ENCODE measurements at regions not wholly inside any gene's neighbourhood (a gene's known extent, or its start where the extent isn't known, plus 50 kb on each side); places are given as distances from the start of the nearest gene placed in this dataset.
"Not testable (repeated sequence)": the region's sequence is repeated elsewhere in the genome, so short reads cannot be mapped to it uniquely, and the experiment has no call there.

- no peak for TF ChIP-seq SPI1 (IDR thresholded peaks at IDR 0.05; ENCODE audit: borderline replicate concordance, low read depth)
- TF ChIP-seq, protein P1, sequence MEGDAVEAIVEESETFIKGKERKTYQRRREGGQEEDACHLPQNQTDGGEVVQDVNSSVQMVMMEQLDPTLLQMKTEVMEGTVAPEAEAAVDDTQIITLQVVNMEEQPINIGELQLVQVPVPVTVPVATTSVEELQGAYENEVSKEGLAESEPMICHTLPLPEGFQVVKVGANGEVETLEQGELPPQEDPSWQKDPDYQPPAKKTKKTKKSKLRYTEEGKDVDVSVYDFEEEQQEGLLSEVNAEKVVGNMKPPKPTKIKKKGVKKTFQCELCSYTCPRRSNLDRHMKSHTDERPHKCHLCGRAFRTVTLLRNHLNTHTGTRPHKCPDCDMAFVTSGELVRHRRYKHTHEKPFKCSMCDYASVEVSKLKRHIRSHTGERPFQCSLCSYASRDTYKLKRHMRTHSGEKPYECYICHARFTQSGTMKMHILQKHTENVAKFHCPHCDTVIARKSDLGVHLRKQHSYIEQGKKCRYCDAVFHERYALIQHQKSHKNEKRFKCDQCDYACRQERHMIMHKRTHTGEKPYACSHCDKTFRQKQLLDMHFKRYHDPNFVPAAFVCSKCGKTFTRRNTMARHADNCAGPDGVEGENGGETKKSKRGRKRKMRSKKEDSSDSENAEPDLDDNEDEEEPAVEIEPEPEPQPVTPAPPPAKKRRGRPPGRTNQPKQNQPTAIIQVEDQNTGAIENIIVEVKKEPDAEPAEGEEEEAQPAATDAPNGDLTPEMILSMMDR (IDR thresholded peaks at IDR 0.05; ENCODE audit: insufficient read depth, low read length), result no peak
- TF ChIP-seq GABPA (IDR thresholded peaks at IDR 0.05; ENCODE audit: low read depth), result no peak
- TF ChIP-seq POLR2AphosphoS5 (IDR thresholded peaks at IDR 0.05; ENCODE audit: low read depth), result no peak
- TF ChIP-seq, protein P2, sequence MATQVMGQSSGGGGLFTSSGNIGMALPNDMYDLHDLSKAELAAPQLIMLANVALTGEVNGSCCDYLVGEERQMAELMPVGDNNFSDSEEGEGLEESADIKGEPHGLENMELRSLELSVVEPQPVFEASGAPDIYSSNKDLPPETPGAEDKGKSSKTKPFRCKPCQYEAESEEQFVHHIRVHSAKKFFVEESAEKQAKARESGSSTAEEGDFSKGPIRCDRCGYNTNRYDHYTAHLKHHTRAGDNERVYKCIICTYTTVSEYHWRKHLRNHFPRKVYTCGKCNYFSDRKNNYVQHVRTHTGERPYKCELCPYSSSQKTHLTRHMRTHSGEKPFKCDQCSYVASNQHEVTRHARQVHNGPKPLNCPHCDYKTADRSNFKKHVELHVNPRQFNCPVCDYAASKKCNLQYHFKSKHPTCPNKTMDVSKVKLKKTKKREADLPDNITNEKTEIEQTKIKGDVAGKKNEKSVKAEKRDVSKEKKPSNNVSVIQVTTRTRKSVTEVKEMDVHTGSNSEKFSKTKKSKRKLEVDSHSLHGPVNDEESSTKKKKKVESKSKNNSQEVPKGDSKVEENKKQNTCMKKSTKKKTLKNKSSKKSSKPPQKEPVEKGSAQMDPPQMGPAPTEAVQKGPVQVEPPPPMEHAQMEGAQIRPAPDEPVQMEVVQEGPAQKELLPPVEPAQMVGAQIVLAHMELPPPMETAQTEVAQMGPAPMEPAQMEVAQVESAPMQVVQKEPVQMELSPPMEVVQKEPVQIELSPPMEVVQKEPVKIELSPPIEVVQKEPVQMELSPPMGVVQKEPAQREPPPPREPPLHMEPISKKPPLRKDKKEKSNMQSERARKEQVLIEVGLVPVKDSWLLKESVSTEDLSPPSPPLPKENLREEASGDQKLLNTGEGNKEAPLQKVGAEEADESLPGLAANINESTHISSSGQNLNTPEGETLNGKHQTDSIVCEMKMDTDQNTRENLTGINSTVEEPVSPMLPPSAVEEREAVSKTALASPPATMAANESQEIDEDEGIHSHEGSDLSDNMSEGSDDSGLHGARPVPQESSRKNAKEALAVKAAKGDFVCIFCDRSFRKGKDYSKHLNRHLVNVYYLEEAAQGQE (IDR thresholded peaks at IDR 0.05; ENCODE audit: insufficient replicate concordance, low read depth), result no peak
- Histone ChIP-seq H3K4me3 (replicated peaks; ENCODE audit: insufficient read depth, low read length) (no peak overlapping the region), H3K27me3 (ENCODE audit: insufficient read depth, poor library complexity, severe bottlenecking) (no peaks in the 10 kb centered on the region), H3K27ac (replicated peaks) (no peak overlapping the region)
- no peak for DNase-seq (ENCODE audit: low read depth in 1 of 2, low spot score in 1 of 2)
Measured at GRCh38 chr14:52150162-52150561, 81.3 kb upstream of the NID2 start.

- no peak overlapping the region for H3K27ac ChIP-seq (replicated peaks)
- DNase-seq (ENCODE audit: low read depth in 1 of 2, low spot score in 1 of 2), result no peak
- H3K27me3 ChIP-seq (ENCODE audit: insufficient read depth, poor library complexity, severe bottlenecking), result no peaks in the 10 kb centered on the region
- TF ChIP-seq, protein P1 (IDR thresholded peaks at IDR 0.05; ENCODE audit: insufficient read depth, low read length), result no peak
- TF ChIP-seq SPI1 (IDR thresholded peaks at IDR 0.05; ENCODE audit: borderline replicate concordance, low read depth) (no peak), GABPA (IDR thresholded peaks at IDR 0.05; ENCODE audit: low read depth) (no peak), POLR2AphosphoS5 (IDR thresholded peaks at IDR 0.05; ENCODE audit: low read depth) (no peak)
- TF ChIP-seq, protein P2 (IDR thresholded peaks at IDR 0.05; ENCODE audit: insufficient replicate concordance, low read depth), result no peak
- H3K4me3 ChIP-seq (replicated peaks; ENCODE audit: insufficient read depth, low read length), result no peak overlapping the region
Measured at GRCh38 chr14:52148371-52148770, 79.5 kb upstream of the NID2 start.

DNA sequence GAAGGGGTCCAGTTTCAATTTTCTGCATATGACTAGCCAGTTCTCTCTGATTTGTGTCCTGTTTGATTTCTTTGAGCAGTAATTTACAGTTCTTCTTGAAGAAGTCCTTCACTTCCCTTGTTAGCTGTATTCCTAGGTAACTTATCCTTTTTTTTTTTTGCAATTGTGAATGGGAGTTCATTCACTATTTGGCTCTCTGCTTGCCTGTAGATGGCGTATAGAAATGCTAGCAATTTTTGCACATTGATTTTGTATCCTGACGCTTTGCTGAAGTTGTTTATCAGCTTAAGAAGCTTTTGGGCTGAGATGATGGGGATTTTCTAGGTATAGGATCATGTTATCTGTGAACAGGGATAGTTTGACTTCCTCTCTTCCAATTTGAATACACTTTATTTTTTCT lies 77.6 kb upstream of the NID2 start:
- Histone ChIP-seq H3K4me3 (replicated peaks; ENCODE audit: insufficient read depth, low read length) (no peak overlapping the region), H3K27me3 (ENCODE audit: insufficient read depth, poor library complexity, severe bottlenecking) (no peaks in the 10 kb centered on the region), H3K27ac (replicated peaks) (no peak overlapping the region)
- no peak for DNase-seq (ENCODE audit: low read depth in 1 of 2, low spot score in 1 of 2)
- TF ChIP-seq, protein P2 (IDR thresholded peaks at IDR 0.05; ENCODE audit: insufficient replicate concordance, low read depth), result no peak
- TF ChIP-seq GABPA (IDR thresholded peaks at IDR 0.05; ENCODE audit: low read depth), result no peak
- TF ChIP-seq SPI1 (IDR thresholded peaks at IDR 0.05; ENCODE audit: borderline replicate concordance, low read depth), result no peak
- TF ChIP-seq, protein P1 (IDR thresholded peaks at IDR 0.05; ENCODE audit: insufficient read depth, low read length), result no peak
- TF ChIP-seq POLR2AphosphoS5 (IDR thresholded peaks at IDR 0.05; ENCODE audit: low read depth), result no peak

DNA sequence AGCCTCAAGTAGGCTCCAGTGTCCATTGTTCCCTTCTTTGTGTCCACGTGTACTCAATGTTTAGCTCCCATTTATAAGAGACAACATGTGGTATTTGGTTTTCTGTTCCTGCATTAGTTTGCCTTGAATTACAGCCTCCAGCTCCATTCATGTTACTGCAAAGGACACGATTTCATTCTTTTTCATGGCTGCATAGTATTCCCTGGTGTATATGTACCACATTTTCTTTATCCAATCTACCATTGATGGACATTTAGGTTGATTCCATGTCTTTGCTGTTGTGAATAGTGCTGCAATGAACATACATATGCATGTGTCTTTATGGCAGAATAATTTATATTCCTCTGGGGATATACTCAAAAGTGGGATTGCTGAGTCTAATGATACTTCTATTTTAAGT lies 75.2 kb upstream of the NID2 start:
- H3K4me3 ChIP-seq (replicated peaks; ENCODE audit: insufficient read depth, low read length); H3K27me3 ChIP-seq (ENCODE audit: insufficient read depth, poor library complexity, severe bottlenecking); H3K27ac ChIP-seq (replicated peaks); DNase-seq (ENCODE audit: low read depth in 1 of 2, low spot score in 1 of 2): not testable (repeated sequence)

Measured in HL-60 (cell line).